Suppressor macrophage treated with lipopolysaccharide for 4 hours (primary cell): ENCODE measurements at regions not wholly inside any gene's neighbourhood (a gene's known extent, or its start where the extent isn't known, plus 50 kb on each side); places are given as distances from the start of the nearest gene placed in this dataset.
"Not testable (repeated sequence)": the region's sequence is repeated elsewhere in the genome, so short reads cannot be mapped to it uniquely, and the experiment has no call there.

Experiments used
- DNase-seq: peaks from one replicate; pipeline ENCODE4 v3.0.0-alpha.2; 2020

GRCh38 chr2:176781570-176782217 is 430.9 kb upstream of the HNRNPA3 start:
- no peak for DNase-seq

- DNase-seq, result no peak
Observed at GRCh38 chr2:176784633-176785200, 427.9 kb upstream of the HNRNPA3 start.

GRCh38 chr2:176789751-176790150 is 422.8 kb upstream of the HNRNPA3 start:
- no peak for DNase-seq

GRCh38 chr2:176790468-176790867 is 422.1 kb upstream of the HNRNPA3 start:
- no peak for DNase-seq

GRCh38 chr2:176793792-176794191 is 418.8 kb upstream of the HNRNPA3 start:
- DNase-seq, result no peak

GRCh38 chr2:176794392-176794791 is 418.2 kb upstream of the HNRNPA3 start:
- DNase-seq, result no peak

- DNase-seq, result no peak
Observed at GRCh38 chr2:176795823-176796222, 416.8 kb upstream of the HNRNPA3 start.

GRCh38 chr2:176796677-176797076 is 415.9 kb upstream of the HNRNPA3 start:
- not testable (repeated sequence) for DNase-seq

- no peak for DNase-seq
Observed at GRCh38 chr2:176804392-176804791, 408.2 kb upstream of the HNRNPA3 start.

GRCh38 chr2:176805345-176805744 is 407.2 kb upstream of the HNRNPA3 start:
- DNase-seq, result no peak

GRCh38 chr2:176812246-176812775 is 400.3 kb upstream of the HNRNPA3 start:
- no peak for DNase-seq

- no peak for DNase-seq
Observed at GRCh38 chr2:176813156-176813555, 399.4 kb upstream of the HNRNPA3 start.

GRCh38 chr2:176813621-176814049 is 399.0 kb upstream of the HNRNPA3 start:
- no peak for DNase-seq

- DNase-seq, result no peak
Observed at GRCh38 chr2:176814274-176814673, 398.3 kb upstream of the HNRNPA3 start.

GRCh38 chr2:176814740-176815367 is 397.7 kb upstream of the HNRNPA3 start:
- DNase-seq, result peak; percentile 46

GRCh38 chr2:176817061-176817565 is 395.5 kb upstream of the HNRNPA3 start:
- no peak for DNase-seq

GRCh38 chr2:176818076-176818475 is 394.5 kb upstream of the HNRNPA3 start:
- no peak for DNase-seq

GRCh38 chr2:176818617-176819016 is 394.0 kb upstream of the HNRNPA3 start:
- no peak for DNase-seq

- DNase-seq, result no peak
Observed at GRCh38 chr2:176819306-176819705, 393.3 kb upstream of the HNRNPA3 start.

GRCh38 chr2:176820371-176820932 is 392.1 kb upstream of the HNRNPA3 start:
- DNase-seq, result no peak

GRCh38 chr2:176821350-176821749 is 391.2 kb upstream of the HNRNPA3 start:
- no peak for DNase-seq

- no peak for DNase-seq
Observed at GRCh38 chr2:176822060-176822459, 390.5 kb upstream of the HNRNPA3 start.

GRCh38 chr2:176826356-176826755 is 386.2 kb upstream of the HNRNPA3 start:
- no peak for DNase-seq
